ENCODE measurements at regions not wholly inside any gene's neighbourhood (a gene's known extent, or its start where the extent isn't known, plus 50 kb on each side); places are given as distances from the start of the nearest gene placed in this dataset.
"Not testable (repeated sequence)": the region's sequence is repeated elsewhere in the genome, so short reads cannot be mapped to it uniquely, and the experiment has no call there.

DNA sequence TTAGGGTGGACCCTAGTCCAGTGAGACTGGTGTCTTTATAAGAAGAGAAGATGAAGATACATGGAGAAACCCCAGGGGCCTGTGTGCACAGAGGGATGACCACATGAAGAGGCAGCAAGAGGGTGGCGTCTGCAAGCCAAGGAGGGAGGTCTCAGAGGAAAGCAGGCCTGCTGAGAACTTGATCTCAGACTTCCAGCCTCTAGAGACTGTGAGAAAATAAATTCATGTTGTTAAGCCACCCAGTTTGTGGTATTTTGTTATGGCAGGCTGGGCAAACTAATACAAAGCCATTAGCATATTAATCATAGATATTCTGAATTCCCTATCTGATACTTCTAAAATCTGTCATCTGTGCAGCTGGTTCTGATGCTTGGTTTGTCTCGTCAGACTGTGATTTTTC, 4523.8 kb upstream of the TPTE start:
- TF ChIP-seq POLR2A (IDR thresholded peaks at IDR 0.05): not testable (repeated sequence)
- TF ChIP-seq, protein P1, sequence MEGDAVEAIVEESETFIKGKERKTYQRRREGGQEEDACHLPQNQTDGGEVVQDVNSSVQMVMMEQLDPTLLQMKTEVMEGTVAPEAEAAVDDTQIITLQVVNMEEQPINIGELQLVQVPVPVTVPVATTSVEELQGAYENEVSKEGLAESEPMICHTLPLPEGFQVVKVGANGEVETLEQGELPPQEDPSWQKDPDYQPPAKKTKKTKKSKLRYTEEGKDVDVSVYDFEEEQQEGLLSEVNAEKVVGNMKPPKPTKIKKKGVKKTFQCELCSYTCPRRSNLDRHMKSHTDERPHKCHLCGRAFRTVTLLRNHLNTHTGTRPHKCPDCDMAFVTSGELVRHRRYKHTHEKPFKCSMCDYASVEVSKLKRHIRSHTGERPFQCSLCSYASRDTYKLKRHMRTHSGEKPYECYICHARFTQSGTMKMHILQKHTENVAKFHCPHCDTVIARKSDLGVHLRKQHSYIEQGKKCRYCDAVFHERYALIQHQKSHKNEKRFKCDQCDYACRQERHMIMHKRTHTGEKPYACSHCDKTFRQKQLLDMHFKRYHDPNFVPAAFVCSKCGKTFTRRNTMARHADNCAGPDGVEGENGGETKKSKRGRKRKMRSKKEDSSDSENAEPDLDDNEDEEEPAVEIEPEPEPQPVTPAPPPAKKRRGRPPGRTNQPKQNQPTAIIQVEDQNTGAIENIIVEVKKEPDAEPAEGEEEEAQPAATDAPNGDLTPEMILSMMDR (IDR thresholded peaks at IDR 0.05): not testable (repeated sequence)
